Inflammatory macrophage (primary cell): ENCODE measurements at regions not wholly inside any gene's neighbourhood (a gene's known extent, or its start where the extent isn't known, plus 50 kb on each side); places are given as distances from the start of the nearest gene placed in this dataset.
"Not testable (repeated sequence)": the region's sequence is repeated elsewhere in the genome, so short reads cannot be mapped to it uniquely, and the experiment has no call there.

ENCODE experiments used
- DNase-seq, 2 donors: peaks; one replicate each; pipeline ENCODE4 v3.0.0-alpha.2; 2020 to 2022

GRCh38 chr10:20485554-20485953 lies 411.6 kb downstream of the NEBL start:
- DNase-seq: no peak

- DNase-seq: no peak
These were observed 416.1 kb downstream of the NEBL start for GRCh38 chr10:20481054-20481453.

GRCh38 chr10:20480575-20480974 lies 416.5 kb downstream of the NEBL start:
- DNase-seq: not testable (repeated sequence)

GRCh38 chr10:20474064-20474463 lies 423.0 kb downstream of the NEBL start:
- no peak for DNase-seq

GRCh38 chr10:20473023-20473760 lies 423.9 kb downstream of the NEBL start:
- DNase-seq: no peak

GRCh38 chr10:20466731-20467130 lies 430.4 kb downstream of the NEBL start:
- no peak for DNase-seq

GRCh38 chr10:20457649-20458048 lies 439.5 kb downstream of the NEBL start:
- DNase-seq: no peak

GRCh38 chr10:20455774-20456173 lies 441.3 kb downstream of the NEBL start:
- DNase-seq: no peak

- no peak for DNase-seq
These were observed 442.8 kb downstream of the NEBL start for GRCh38 chr10:20454331-20454730.

GRCh38 chr10:20446561-20447193 lies 450.4 kb downstream of the NEBL start:
- no peak for DNase-seq

- no peak for DNase-seq
These were observed 454.0 kb downstream of the NEBL start for GRCh38 chr10:20443094-20443493.

GRCh38 chr10:20429742-20430141 lies 467.4 kb downstream of the NEBL start:
- no peak for DNase-seq

GRCh38 chr10:20427821-20428220 lies 469.3 kb downstream of the NEBL start:
- no peak for DNase-seq

- no peak for DNase-seq
These were observed 478.8 kb downstream of the NEBL start for GRCh38 chr10:20418286-20418685.

- DNase-seq: no peak
These were observed 479.3 kb downstream of the NEBL start for GRCh38 chr10:20417791-20418190.

GRCh38 chr10:20415684-20416083 lies 481.4 kb downstream of the NEBL start:
- DNase-seq: no peak

- DNase-seq: no peak
These were observed 489.8 kb downstream of the NEBL start for GRCh38 chr10:20407357-20407756.

GRCh38 chr10:20406281-20407104 lies 490.6 kb downstream of the NEBL start:
- no peak for DNase-seq

GRCh38 chr10:20405761-20406160 lies 491.4 kb downstream of the NEBL start:
- DNase-seq: no peak

- DNase-seq: no peak
These were observed 492.1 kb downstream of the NEBL start for GRCh38 chr10:20405050-20405449.

- DNase-seq: no peak
These were observed 497.3 kb downstream of the NEBL start for GRCh38 chr10:20399772-20400171.

GRCh38 chr10:20396701-20397100 lies 500.4 kb downstream of the NEBL start:
- DNase-seq: no peak

GRCh38 chr10:20396205-20396604 lies 500.9 kb downstream of the NEBL start:
- DNase-seq: no peak

- DNase-seq: no peak
These were observed 505.5 kb downstream of the NEBL start for GRCh38 chr10:20391629-20392028.
